ENCODE measurements at regions not wholly inside any gene's neighbourhood (a gene's known extent, or its start where the extent isn't known, plus 50 kb on each side); places are given as distances from the start of the nearest gene placed in this dataset.

DNA sequence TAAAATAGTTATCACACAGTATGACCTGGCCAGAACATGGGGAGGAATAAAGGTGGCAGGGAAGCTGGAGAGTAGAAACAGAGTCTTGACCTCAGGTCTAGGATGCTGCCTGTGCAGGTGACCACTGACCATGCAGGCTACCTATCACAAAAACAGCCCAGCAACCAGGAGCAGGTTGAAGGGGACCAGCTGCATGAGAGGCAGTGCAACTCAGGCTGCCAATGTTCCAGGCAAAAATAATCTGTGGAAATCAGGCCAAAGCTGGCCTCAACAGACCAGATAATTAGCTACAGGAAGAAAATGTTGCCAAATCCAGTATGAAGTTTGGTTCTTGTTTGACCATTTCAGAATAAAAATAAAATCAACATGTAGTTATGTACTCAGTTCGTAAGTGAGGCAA, 72.6 kb downstream of the PDE6H start:
- ChIA-PET POLR2A (ENCODE audit: low non-redundant PET) (no interaction called here), CTCF (no interaction called here)
- no TSS peak for BruUV-seq (replicated peaks)
- Histone ChIP-seq H3K27ac (ENCODE audit: low read depth, low read length, poor library complexity, severe bottlenecking) (no peak overlapping the region), H3K9me3 (ENCODE audit: low read depth, low read length, poor library complexity, severe bottlenecking) (no peaks in the 10 kb centered on the region), H3K4me3 (ENCODE audit: low read depth, low read length, poor library complexity, severe bottlenecking) (no peak overlapping the region), H3K36me3 (ENCODE audit: insufficient read depth, low read length, poor library complexity, severe bottlenecking) (no peaks in the 10 kb centered on the region), H3K27me3 (replicated peaks; ENCODE audit: insufficient read depth, low read depth, low read length, poor library complexity) (peaks cover 3% of the 10 kb centered on the region), H3K4me1 (ENCODE audit: insufficient read depth, low read length, poor library complexity, severe bottlenecking) (no peaks in the 10 kb centered on the region)
- intact Hi-C loops (cut with micrococcal nuclease; ENCODE audit: unreplicated experiment) = no loop called here
- no peak for TF ChIP-seq EZH2 (IDR thresholded peaks at IDR 0.05; ENCODE audit: borderline replicate concordance, low read depth, low read length, poor library complexity, severe bottlenecking)
- TF ChIP-seq, protein P1, sequence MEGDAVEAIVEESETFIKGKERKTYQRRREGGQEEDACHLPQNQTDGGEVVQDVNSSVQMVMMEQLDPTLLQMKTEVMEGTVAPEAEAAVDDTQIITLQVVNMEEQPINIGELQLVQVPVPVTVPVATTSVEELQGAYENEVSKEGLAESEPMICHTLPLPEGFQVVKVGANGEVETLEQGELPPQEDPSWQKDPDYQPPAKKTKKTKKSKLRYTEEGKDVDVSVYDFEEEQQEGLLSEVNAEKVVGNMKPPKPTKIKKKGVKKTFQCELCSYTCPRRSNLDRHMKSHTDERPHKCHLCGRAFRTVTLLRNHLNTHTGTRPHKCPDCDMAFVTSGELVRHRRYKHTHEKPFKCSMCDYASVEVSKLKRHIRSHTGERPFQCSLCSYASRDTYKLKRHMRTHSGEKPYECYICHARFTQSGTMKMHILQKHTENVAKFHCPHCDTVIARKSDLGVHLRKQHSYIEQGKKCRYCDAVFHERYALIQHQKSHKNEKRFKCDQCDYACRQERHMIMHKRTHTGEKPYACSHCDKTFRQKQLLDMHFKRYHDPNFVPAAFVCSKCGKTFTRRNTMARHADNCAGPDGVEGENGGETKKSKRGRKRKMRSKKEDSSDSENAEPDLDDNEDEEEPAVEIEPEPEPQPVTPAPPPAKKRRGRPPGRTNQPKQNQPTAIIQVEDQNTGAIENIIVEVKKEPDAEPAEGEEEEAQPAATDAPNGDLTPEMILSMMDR (conservative IDR thresholded peaks at IDR 0.05; ENCODE audit: low read depth, low read length) = no peak
- no peak for DNase-seq (ENCODE audit: low spot score)

DNA sequence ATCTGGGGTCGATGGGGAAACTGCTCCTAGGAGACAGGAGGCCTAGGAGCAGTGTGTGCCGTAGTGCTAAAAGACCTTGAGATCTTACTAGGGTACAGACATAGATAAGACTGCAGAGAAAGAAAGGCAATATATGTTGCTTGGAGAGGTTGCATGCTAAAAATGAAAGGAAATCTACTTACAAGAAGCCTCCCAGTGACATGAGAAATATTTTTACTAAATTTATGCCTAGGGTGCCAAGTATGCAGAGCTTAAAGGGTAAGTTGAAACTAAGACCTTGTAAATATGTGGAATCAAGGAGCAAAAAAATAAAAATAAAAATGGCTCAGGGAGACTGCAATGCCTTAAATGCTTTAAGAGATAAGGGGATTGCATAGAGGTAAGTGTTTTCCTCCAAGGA, 74.8 kb downstream of the PDE6H start:
- H3K36me3 ChIP-seq (ENCODE audit: insufficient read depth, low read length, poor library complexity, severe bottlenecking) = no peaks in the 10 kb centered on the region
- H3K4me3 ChIP-seq (ENCODE audit: low read depth, low read length, poor library complexity, severe bottlenecking) = no peak overlapping the region
- CTCF ChIA-PET = no interaction called here
- intact Hi-C loops (cut with micrococcal nuclease; ENCODE audit: unreplicated experiment) = no loop called here
- no TSS peak for BruUV-seq (replicated peaks)
- H3K9me3 ChIP-seq (ENCODE audit: low read depth, low read length, poor library complexity, severe bottlenecking) = no peaks in the 10 kb centered on the region
- peaks cover 6% of the 10 kb centered on the region for H3K27me3 ChIP-seq (replicated peaks; ENCODE audit: insufficient read depth, low read depth, low read length, poor library complexity)
- H3K27ac ChIP-seq (ENCODE audit: low read depth, low read length, poor library complexity, severe bottlenecking) = no peak overlapping the region
- POLR2A ChIA-PET (ENCODE audit: low non-redundant PET) = no interaction called here
- no peak for DNase-seq (ENCODE audit: low spot score)
- no peaks in the 10 kb centered on the region for H3K4me1 ChIP-seq (ENCODE audit: insufficient read depth, low read length, poor library complexity, severe bottlenecking)
- TF ChIP-seq, protein P1 (conservative IDR thresholded peaks at IDR 0.05; ENCODE audit: low read depth, low read length) = no peak
- no peak for TF ChIP-seq EZH2 (IDR thresholded peaks at IDR 0.05; ENCODE audit: borderline replicate concordance, low read depth, low read length, poor library complexity, severe bottlenecking)

DNA sequence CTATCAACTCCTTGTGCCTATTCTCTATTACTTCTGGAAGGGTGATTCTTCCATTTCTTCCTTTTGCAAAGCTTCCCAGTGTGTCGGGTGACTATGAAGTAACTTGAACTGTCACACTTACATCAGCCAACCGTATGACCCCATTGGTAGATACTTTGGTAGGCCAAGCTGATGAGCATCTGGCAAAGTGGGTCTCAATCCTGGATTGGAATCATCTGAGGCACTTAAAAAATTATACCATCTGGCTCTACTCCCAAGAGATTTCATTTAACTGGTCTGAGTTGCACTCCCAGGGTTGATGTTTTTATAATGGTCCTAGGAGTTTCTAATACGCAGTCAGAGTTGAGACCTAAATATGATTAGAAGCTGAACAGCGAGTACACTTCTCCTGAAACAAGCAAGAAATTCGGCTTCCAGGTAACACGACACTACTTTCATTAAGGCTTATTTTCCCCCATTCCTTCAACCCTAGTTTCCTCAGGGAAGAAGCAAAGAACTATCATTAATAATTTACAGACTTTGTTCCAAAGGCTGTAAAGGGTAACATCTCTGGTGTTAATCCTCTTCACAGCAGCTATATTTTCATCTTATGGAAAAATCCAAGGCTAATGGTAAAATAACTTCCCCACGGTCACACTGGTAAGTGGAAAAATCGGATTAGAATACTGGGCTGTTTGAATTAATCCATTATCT, 76.8 kb downstream of the PDE6H start:
- no peak overlapping the region for H3K27ac ChIP-seq (ENCODE audit: low read depth, low read length, poor library complexity, severe bottlenecking)
- TF ChIP-seq, protein P1 (conservative IDR thresholded peaks at IDR 0.05; ENCODE audit: low read depth, low read length) = no peak
- TF ChIP-seq EZH2 (IDR thresholded peaks at IDR 0.05; ENCODE audit: borderline replicate concordance, low read depth, low read length, poor library complexity, severe bottlenecking) = no peak
- CTCF ChIA-PET = no interaction called here
- POLR2A ChIA-PET (ENCODE audit: low non-redundant PET) = no interaction called here
- BruUV-seq (replicated peaks) = no TSS peak
- H3K4me3 ChIP-seq (ENCODE audit: low read depth, low read length, poor library complexity, severe bottlenecking) = no peak overlapping the region
- peaks cover 6% of the 10 kb centered on the region for H3K27me3 ChIP-seq (replicated peaks; ENCODE audit: insufficient read depth, low read depth, low read length, poor library complexity)
- no peaks in the 10 kb centered on the region for H3K36me3 ChIP-seq (ENCODE audit: insufficient read depth, low read length, poor library complexity, severe bottlenecking)
- no peaks in the 10 kb centered on the region for H3K4me1 ChIP-seq (ENCODE audit: insufficient read depth, low read length, poor library complexity, severe bottlenecking)
- intact Hi-C loops (cut with micrococcal nuclease; ENCODE audit: unreplicated experiment) = no loop called here
- no peaks in the 10 kb centered on the region for H3K9me3 ChIP-seq (ENCODE audit: low read depth, low read length, poor library complexity, severe bottlenecking)
- no peak for DNase-seq (ENCODE audit: low spot score)
